Astrocyte (in vitro differentiated cells and primary cell): ENCODE measurements at regions not wholly inside any gene's neighbourhood (a gene's known extent, or its start where the extent isn't known, plus 50 kb on each side); places are given as distances from the start of the nearest gene placed in this dataset.

ENCODE experiments used
- EZH2 ChIP-seq: IDR thresholded peaks from 2 replicates; pipeline ENCODE4 v1.6.1; 2012; ENCODE audit warnings: mild to moderate bottlenecking, low read length, inconsistent platforms; ENCODE audit not compliant: insufficient read depth
- TF ChIP-seq, protein P1 (sequence below): IDR thresholded peaks from 2 replicates; pipeline ENCODE4 v1.5.1; 2011; ENCODE audit warnings: low read depth, mild to moderate bottlenecking, inconsistent platforms, low read length, moderate library complexity; ENCODE audit not compliant: insufficient read depth

DNA sequence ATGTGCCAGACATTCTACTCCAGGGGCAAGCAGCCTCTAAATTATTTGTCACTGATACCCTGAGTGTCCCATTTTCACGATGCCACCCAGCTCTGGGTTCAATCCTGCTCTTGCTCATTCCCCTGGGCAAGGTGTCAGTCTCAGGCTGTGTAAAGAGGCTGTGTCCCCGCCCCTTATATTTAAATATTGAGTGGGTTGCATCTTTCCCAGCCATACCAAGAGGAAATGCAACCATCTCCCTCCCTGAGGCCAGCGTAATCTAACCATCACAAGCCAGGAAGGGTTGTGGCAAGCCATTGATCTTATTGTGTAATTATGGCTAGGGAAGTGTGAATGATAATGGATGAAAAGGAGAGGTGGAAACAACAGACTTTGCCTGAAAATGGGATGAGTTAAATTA is 54.7 kb upstream of the CLDN14 start:
- TF ChIP-seq, protein P1, sequence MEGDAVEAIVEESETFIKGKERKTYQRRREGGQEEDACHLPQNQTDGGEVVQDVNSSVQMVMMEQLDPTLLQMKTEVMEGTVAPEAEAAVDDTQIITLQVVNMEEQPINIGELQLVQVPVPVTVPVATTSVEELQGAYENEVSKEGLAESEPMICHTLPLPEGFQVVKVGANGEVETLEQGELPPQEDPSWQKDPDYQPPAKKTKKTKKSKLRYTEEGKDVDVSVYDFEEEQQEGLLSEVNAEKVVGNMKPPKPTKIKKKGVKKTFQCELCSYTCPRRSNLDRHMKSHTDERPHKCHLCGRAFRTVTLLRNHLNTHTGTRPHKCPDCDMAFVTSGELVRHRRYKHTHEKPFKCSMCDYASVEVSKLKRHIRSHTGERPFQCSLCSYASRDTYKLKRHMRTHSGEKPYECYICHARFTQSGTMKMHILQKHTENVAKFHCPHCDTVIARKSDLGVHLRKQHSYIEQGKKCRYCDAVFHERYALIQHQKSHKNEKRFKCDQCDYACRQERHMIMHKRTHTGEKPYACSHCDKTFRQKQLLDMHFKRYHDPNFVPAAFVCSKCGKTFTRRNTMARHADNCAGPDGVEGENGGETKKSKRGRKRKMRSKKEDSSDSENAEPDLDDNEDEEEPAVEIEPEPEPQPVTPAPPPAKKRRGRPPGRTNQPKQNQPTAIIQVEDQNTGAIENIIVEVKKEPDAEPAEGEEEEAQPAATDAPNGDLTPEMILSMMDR, result no peak
- no peak for TF ChIP-seq EZH2
